ENCODE measurements at regions not wholly inside any gene's neighbourhood (a gene's known extent, or its start where the extent isn't known, plus 50 kb on each side); places are given as distances from the start of the nearest gene placed in this dataset.
A peak's percentile ranks its signal among the peaks of the same experiment; 100 is the strongest.
"Not testable (repeated sequence)": the region's sequence is repeated elsewhere in the genome, so short reads cannot be mapped to it uniquely, and the experiment has no call there.

DNA sequence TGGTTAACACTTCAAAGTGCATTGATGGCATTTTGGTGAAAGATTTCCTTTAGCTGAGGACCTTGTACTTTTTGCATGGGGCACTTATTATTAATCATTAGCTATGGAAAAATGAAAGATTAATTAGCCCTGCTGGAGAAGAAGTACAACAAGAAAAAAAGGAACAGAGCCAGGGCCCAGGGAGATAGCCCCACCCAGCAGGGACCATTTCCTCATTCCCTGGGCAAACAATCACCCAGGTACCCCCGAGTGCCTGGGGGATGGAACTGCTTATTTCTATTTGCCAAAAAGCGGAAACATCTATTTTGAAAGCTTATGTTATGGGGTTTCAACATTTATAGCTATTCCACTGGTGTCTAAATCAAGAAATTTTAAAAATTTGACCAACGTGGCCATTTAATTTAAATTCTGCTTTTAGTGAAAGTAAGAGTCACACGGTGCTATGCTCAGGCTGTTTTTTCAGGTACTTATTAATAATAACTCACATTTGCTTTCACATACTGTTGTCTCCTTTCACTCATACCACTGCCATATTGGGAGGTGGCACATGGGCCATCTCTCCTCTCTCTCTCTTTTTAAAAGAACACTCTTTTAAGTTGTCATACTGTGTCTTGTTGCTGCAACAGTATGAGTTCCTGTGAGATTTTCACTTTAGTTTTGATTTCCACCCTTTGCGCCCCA is 143.6 kb upstream of the KIF5B start:
- H4K20me1 ChIP-seq (ENCODE audit: insufficient read depth, low read depth, low read length): no peaks in the 10 kb centered on the region
- peaks cover 3% of the 10 kb centered on the region; the same call in 1 of the 2 replicates for H3K4me1 ChIP-seq (ENCODE audit: low read length)
- no peaks in the 10 kb centered on the region for H3K9me3 ChIP-seq (ENCODE audit: low read length)
- no peak overlapping the region for H3K4me2 ChIP-seq (ENCODE audit: low read depth, low read length, poor library complexity, severe bottlenecking)
- H3K79me2 ChIP-seq (ENCODE audit: low read length): no peaks in the 10 kb centered on the region
- no peak overlapping the region for H3K4me3 ChIP-seq (ENCODE audit: low read length)
- no peaks in the 10 kb centered on the region for H3K36me3 ChIP-seq (ENCODE audit: insufficient read depth, low read length)
- H3K27ac ChIP-seq (ENCODE audit: low read length): no peak overlapping the region
- DNase-seq: no peak
- H3K27me3 ChIP-seq (ENCODE audit: low read length): no peaks in the 10 kb centered on the region
- no peaks in the 10 kb centered on the region for H3K9me2 ChIP-seq (replicated peaks; ENCODE audit: insufficient read depth, low read length)
- H3K9ac ChIP-seq (ENCODE audit: low read length): no peak overlapping the region
- H2AFZ ChIP-seq (ENCODE audit: low read length): no peak overlapping the region

DNA sequence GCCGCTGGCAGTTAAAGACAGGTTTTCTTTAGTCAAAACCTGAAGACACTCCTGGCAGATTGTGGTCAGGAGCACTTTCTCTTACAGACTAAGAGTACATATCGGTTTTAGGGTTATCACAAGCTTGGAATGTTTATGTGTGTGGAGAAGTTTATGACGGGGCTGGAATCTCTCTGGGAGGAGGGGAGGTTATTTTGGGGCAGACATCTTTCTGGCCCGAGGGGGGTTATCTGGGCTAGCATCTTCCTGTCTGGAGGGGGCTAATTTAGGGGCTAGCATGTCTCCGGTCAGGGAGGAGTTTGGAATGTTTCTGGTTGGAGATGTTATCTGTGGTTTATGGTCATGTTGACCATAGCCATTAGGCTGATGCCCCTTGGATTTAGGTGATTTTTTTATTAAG is 141.2 kb upstream of the KIF5B start:
- no peak for DNase-seq
- Histone ChIP-seq H3K36me3 (ENCODE audit: insufficient read depth, low read length) (no peaks in the 10 kb centered on the region), H2AFZ (ENCODE audit: low read length) (no peak overlapping the region), H3K4me3 (ENCODE audit: low read length) (no peak overlapping the region), H3K9me3 (ENCODE audit: low read length) (no peaks in the 10 kb centered on the region), H4K20me1 (ENCODE audit: insufficient read depth, low read depth, low read length) (no peaks in the 10 kb centered on the region), H3K4me2 (ENCODE audit: low read depth, low read length, poor library complexity, severe bottlenecking) (no peak overlapping the region), H3K4me1 (ENCODE audit: low read length) (peaks cover 3% of the 10 kb centered on the region; the same call in 1 of the 2 replicates), H3K9ac (ENCODE audit: low read length) (no peak overlapping the region), H3K9me2 (replicated peaks; ENCODE audit: insufficient read depth, low read length) (no peaks in the 10 kb centered on the region), H3K79me2 (ENCODE audit: low read length) (no peaks in the 10 kb centered on the region), H3K27me3 (ENCODE audit: low read length) (no peaks in the 10 kb centered on the region), H3K27ac (ENCODE audit: low read length) (no peak overlapping the region)

DNA sequence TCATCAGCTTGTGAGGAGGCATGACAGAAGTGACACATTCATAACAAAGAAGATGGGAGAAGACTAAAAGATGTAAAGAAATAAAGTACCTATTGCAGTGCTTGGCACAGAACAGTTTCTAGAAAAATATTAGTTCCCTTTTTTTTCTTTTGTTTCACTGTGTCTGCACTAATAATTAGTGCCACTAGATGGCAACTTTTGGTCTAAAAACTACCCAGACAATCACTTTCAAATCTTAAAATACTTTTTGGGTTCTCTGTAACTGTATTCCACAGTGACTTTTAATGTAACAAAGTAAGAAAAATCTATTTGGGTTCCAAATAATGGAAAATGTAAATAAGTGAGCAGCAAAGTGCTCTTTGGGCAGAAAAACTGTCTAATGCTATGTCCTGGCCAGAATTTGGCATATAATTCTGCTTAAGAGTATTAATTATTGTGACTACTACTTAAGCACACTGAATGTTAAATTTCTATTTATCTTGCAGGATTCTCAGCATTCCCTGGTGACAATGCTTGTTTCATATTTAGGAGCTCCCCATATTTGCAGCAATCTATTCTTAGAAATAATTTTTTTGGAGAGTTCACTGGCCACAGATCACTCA is 134.8 kb upstream of the KIF5B start:
- peaks cover 8% of the 10 kb centered on the region for H3K4me1 ChIP-seq (ENCODE audit: low read length)
- DNase-seq: peak; percentile 80
- H4K20me1 ChIP-seq (ENCODE audit: insufficient read depth, low read depth, low read length): no peaks in the 10 kb centered on the region
- H3K9me2 ChIP-seq (replicated peaks; ENCODE audit: insufficient read depth, low read length): no peaks in the 10 kb centered on the region
- no peak overlapping the region for H3K4me2 ChIP-seq (ENCODE audit: low read depth, low read length, poor library complexity, severe bottlenecking)
- no peak overlapping the region for H3K4me3 ChIP-seq (ENCODE audit: low read length)
- no peak overlapping the region for H3K27ac ChIP-seq (ENCODE audit: low read length)
- H3K36me3 ChIP-seq (ENCODE audit: insufficient read depth, low read length): no peaks in the 10 kb centered on the region
- peak overlapping the region; percentile 8; the same call in 1 of the 2 replicates for H2AFZ ChIP-seq (ENCODE audit: low read length)
- no peaks in the 10 kb centered on the region for H3K79me2 ChIP-seq (ENCODE audit: low read length)
- no peaks in the 10 kb centered on the region for H3K9me3 ChIP-seq (ENCODE audit: low read length)
- H3K27me3 ChIP-seq (ENCODE audit: low read length): no peaks in the 10 kb centered on the region
- H3K9ac ChIP-seq (ENCODE audit: low read length): no peak overlapping the region

DNA sequence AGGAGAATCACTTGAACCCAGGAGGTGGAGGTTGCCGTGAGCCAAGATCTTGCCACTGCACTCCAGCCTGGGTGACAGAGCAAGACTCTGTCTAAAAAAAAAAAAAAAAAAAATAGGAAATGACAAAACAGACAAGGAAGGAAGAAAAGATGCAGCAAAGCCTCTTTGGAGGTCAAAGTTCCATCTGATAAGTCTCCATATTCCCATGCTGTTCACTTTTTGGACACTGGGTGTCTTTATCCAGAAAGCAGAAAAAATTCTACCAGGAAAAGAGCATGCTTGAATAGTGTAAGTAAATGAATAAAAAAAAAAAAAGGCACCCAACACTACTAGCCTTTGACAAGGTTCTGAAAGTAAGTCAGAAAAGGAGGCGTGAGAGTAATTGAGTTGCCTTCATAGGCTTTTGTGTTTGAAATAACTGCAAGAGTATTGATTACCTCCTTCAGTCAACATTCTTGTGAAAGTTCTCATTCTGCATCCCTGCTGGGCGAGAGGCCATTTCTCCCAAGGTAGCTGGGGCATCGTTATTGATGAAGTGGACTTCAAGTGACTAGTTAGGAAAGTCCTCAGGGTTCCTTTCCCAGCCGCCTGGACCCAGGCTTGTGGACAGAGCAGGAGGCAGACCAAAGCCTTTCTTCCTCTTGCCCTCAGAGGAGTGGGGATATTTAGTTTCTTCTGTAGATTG is 133.3 kb upstream of the KIF5B start:
- Histone ChIP-seq H3K27me3 (ENCODE audit: low read length) (no peaks in the 10 kb centered on the region), H3K4me2 (ENCODE audit: low read depth, low read length, poor library complexity, severe bottlenecking) (no peak overlapping the region), H4K20me1 (ENCODE audit: insufficient read depth, low read depth, low read length) (no peaks in the 10 kb centered on the region), H3K9me3 (ENCODE audit: low read length) (no peaks in the 10 kb centered on the region), H3K27ac (ENCODE audit: low read length) (no peak overlapping the region), H3K79me2 (ENCODE audit: low read length) (no peaks in the 10 kb centered on the region), H3K9ac (ENCODE audit: low read length) (no peak overlapping the region), H3K9me2 (replicated peaks; ENCODE audit: insufficient read depth, low read length) (no peaks in the 10 kb centered on the region), H3K36me3 (ENCODE audit: insufficient read depth, low read length) (no peaks in the 10 kb centered on the region), H3K4me3 (ENCODE audit: low read length) (no peak overlapping the region), H3K4me1 (ENCODE audit: low read length) (peaks cover 8% of the 10 kb centered on the region), H2AFZ (ENCODE audit: low read length) (no peak overlapping the region)
- no peak for DNase-seq

DNA sequence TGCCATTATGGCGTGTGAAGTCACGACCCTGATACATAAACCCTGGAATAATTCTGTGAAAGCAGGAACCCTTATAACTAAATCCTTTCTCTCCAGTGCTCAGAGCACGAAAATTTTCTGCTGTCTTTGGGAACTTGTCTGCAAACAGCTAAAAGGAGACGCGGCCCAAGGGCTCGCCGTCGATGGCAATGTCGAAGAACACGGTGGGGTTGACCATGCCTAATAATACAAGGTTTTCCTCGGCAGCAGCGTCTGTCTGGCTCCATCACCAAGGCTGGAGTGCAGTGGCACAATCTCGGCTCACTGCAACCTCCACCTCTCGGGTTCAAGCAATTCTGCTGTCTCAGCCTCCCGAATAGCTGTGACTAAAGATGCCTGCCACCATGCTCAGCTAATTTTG is 132.4 kb upstream of the KIF5B start:
- not testable (repeated sequence) for DNase-seq; H3K4me2 ChIP-seq (ENCODE audit: low read depth, low read length, poor library complexity, severe bottlenecking); H3K4me1 ChIP-seq (ENCODE audit: low read length); H3K36me3 ChIP-seq (ENCODE audit: insufficient read depth, low read length); H3K9me3 ChIP-seq (ENCODE audit: low read length); H3K27me3 ChIP-seq (ENCODE audit: low read length); H3K27ac ChIP-seq (ENCODE audit: low read length); H3K4me3 ChIP-seq (ENCODE audit: low read length); H3K79me2 ChIP-seq (ENCODE audit: low read length); H2AFZ ChIP-seq (ENCODE audit: low read length); H3K9me2 ChIP-seq (replicated peaks; ENCODE audit: insufficient read depth, low read length); H4K20me1 ChIP-seq (ENCODE audit: insufficient read depth, low read depth, low read length); H3K9ac ChIP-seq (ENCODE audit: low read length)

DNA sequence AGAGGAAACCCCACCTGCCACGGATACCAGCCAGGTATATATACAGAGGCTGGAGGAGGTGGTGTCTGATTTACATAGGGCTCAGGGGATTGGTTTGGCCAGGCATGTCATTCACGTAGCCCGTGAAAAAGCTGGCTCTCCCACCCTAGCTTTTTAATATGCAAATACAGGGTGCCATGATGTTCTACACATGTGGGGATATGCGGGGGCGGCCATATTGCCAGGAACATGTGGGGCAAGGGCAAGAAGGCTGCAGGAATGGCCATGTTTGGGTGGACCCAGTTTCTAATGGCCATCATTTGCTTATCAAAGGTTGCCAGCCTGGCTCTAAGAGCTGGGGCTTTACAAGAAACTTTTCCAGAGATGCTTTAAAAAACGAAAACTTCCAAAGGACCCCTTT is 131.5 kb upstream of the KIF5B start:
- DNase-seq: peak; percentile 59
- Histone ChIP-seq H3K9me2 (replicated peaks; ENCODE audit: insufficient read depth, low read length) (no peaks in the 10 kb centered on the region), H4K20me1 (ENCODE audit: insufficient read depth, low read depth, low read length) (no peaks in the 10 kb centered on the region), H3K4me3 (ENCODE audit: low read length) (no peak overlapping the region), H3K4me2 (ENCODE audit: low read depth, low read length, poor library complexity, severe bottlenecking) (no peak overlapping the region), H3K4me1 (ENCODE audit: low read length) (peaks cover 8% of the 10 kb centered on the region), H3K79me2 (ENCODE audit: low read length) (no peaks in the 10 kb centered on the region), H2AFZ (ENCODE audit: low read length) (no peak overlapping the region), H3K27me3 (ENCODE audit: low read length) (no peaks in the 10 kb centered on the region), H3K9me3 (ENCODE audit: low read length) (no peaks in the 10 kb centered on the region), H3K9ac (ENCODE audit: low read length) (no peak overlapping the region), H3K36me3 (ENCODE audit: insufficient read depth, low read length) (no peaks in the 10 kb centered on the region), H3K27ac (ENCODE audit: low read length) (no peak overlapping the region)

DNA sequence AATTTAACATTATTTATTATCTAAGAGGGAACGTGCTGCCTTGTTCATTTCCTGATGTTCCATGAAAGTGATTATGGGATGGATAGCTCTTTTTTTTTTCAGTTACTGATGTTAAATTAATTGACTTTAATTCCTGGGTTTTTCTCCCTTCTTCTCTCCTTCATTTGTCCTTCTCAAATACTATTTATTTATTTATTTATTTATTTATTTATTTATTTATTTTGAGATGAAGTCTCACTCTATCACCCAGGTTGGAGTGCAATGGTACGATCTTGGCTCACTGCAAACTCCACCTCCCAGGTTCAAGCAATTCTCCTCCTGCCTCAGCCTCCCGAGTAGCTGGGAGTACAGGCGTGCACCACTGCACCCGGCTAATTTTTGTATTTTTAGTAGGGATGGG is 127.4 kb upstream of the KIF5B start:
- not testable (repeated sequence) for H3K79me2 ChIP-seq (ENCODE audit: low read length); H3K27ac ChIP-seq (ENCODE audit: low read length); H3K9me3 ChIP-seq (ENCODE audit: low read length); H3K27me3 ChIP-seq (ENCODE audit: low read length); DNase-seq; H2AFZ ChIP-seq (ENCODE audit: low read length); H3K36me3 ChIP-seq (ENCODE audit: insufficient read depth, low read length); H3K4me2 ChIP-seq (ENCODE audit: low read depth, low read length, poor library complexity, severe bottlenecking); H3K4me3 ChIP-seq (ENCODE audit: low read length); H4K20me1 ChIP-seq (ENCODE audit: insufficient read depth, low read depth, low read length); H3K9ac ChIP-seq (ENCODE audit: low read length); H3K4me1 ChIP-seq (ENCODE audit: low read length); H3K9me2 ChIP-seq (replicated peaks; ENCODE audit: insufficient read depth, low read length)

DNA sequence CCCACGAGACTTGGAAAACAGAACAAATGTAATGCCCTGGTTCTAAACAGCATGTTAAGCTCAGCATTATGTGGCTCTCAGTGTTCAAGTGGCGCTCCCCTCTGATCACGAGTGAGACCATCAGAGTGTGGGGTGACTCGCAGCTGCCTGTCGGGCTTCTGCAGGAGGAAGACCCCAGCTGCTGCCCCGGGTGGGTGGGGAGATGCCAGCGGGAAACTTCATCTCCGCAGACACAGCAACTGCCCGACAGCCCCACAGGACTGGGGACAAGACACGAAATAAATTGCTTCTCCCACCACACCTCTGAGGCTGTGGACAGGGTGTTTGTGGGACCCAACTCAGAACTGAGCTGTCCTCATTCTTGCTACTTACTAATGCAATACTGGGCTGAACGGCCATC is 126.3 kb upstream of the KIF5B start:
- Histone ChIP-seq H3K9me3 (ENCODE audit: low read length) (no peaks in the 10 kb centered on the region), H3K79me2 (ENCODE audit: low read length) (no peaks in the 10 kb centered on the region), H3K36me3 (ENCODE audit: insufficient read depth, low read length) (no peaks in the 10 kb centered on the region), H3K4me2 (ENCODE audit: low read depth, low read length, poor library complexity, severe bottlenecking) (no peak overlapping the region), H2AFZ (ENCODE audit: low read length) (no peak overlapping the region), H3K4me3 (ENCODE audit: low read length) (no peak overlapping the region), H3K9ac (ENCODE audit: low read length) (no peak overlapping the region), H3K27ac (ENCODE audit: low read length) (no peak overlapping the region), H3K9me2 (replicated peaks; ENCODE audit: insufficient read depth, low read length) (no peaks in the 10 kb centered on the region), H3K4me1 (ENCODE audit: low read length) (no peaks in the 10 kb centered on the region), H4K20me1 (ENCODE audit: insufficient read depth, low read depth, low read length) (no peaks in the 10 kb centered on the region), H3K27me3 (ENCODE audit: low read length) (no peaks in the 10 kb centered on the region)
- DNase-seq: no peak
